HG02885 (cell line): ENCODE measurements at regions not wholly inside any gene's neighbourhood (a gene's known extent, or its start where the extent isn't known, plus 50 kb on each side); places are given as distances from the start of the nearest gene placed in this dataset.

Source experiments
- ATAC-seq: cut with Tn5 transposase; IDR thresholded peaks from one replicate; pipeline ENCODE4 v1.9.1; 2021; ENCODE audit warnings: mild to moderate bottlenecking; ENCODE audit not compliant: unreplicated experiment, poor library complexity

DNA sequence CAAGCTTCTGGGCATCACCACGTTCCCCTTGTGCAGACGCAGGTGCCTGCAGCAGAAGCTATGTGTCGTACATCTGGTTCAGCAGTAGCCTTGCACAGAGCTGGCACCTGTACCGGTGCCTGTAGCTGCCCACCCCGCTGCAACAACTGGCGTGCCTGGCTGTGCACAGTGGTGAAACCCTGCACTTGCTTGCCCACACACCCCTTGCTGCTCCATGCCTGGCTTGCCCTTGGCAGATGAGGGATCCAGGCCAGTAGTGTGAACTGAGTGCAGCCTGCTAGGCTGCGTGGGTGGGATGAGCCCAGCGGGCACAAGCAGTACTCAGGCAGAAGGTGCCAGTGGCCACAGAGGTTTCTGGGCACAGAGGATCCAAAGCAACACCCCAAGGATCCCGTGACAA, 528.4 kb downstream of the PPARGC1A start:
- no peak for ATAC-seq

DNA sequence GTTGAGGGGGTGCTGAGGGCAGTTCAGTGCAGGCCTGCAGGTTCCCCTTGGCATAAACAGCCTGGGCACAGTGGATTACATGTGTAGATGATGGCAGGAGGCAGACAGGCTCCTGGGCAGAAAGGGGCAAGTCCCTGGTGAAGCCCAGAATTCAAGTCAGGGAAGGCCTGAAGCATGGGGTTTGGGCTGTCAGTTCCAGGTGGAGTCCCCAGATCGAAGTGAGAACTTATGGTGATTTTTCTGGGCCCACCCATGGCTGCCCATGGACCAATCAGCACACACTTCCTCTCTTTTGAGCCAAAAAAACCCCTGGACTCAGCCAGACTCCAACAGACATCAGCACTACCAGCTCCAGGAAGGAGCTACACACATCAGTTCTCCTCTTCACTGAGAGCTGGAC, 529.1 kb downstream of the PPARGC1A start:
- no peak for ATAC-seq

- no peak for ATAC-seq
Observed at GRCh38 chr4:23355258-23355657, 534.6 kb downstream of the PPARGC1A start.

DNA sequence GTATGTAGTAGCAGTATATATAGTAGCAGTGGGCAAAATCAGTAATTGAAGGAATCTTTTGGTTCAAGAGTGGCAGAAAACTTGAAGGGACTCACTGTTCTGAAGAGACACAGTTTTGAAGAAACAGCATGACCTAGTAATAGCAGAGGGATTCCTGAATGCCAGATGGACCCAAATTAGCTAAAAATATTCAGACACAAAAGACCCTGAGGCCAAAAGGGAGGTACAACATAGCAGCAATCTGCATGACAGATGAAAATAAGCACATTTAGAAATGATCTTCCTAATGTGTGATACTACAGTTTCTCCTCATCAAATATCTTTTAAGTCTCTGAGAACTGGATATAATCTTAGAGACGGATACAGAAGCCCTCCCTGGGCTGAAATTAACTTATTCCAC, 536.6 kb downstream of the PPARGC1A start:
- no peak for ATAC-seq

- ATAC-seq, result peak; percentile 69
Observed at GRCh38 chr4:23348789-23349498, 540.9 kb downstream of the PPARGC1A start.

GRCh38 chr4:23337292-23337691, 552.6 kb downstream of the PPARGC1A start:
- ATAC-seq, result no peak

GRCh38 chr4:23333946-23334878, 555.6 kb downstream of the PPARGC1A start:
- ATAC-seq, result peak; percentile 83

DNA sequence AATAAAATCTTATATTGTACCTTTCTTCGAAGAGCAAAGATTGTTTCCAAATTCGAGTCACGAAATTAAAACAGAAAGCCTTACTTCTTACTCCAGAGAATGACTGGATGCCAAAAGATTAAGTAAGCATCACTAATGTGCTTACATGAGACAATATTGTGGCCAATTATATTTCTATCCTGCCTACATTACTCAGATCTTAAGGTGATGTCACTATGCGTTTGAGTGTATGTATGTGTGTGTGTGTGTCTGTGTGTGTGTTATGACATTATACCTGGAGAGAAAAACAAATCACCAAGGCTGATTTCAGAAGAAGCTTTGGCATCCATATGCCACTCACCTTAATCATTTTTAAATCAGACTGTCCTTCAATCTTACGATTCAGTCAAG, 556.3 kb downstream of the PPARGC1A start:
- ATAC-seq, result no peak

GRCh38 chr4:23332313-23332712, 557.5 kb downstream of the PPARGC1A start:
- no peak for ATAC-seq

GRCh38 chr4:23327120-23327519, 562.7 kb downstream of the PPARGC1A start:
- ATAC-seq, result no peak

DNA sequence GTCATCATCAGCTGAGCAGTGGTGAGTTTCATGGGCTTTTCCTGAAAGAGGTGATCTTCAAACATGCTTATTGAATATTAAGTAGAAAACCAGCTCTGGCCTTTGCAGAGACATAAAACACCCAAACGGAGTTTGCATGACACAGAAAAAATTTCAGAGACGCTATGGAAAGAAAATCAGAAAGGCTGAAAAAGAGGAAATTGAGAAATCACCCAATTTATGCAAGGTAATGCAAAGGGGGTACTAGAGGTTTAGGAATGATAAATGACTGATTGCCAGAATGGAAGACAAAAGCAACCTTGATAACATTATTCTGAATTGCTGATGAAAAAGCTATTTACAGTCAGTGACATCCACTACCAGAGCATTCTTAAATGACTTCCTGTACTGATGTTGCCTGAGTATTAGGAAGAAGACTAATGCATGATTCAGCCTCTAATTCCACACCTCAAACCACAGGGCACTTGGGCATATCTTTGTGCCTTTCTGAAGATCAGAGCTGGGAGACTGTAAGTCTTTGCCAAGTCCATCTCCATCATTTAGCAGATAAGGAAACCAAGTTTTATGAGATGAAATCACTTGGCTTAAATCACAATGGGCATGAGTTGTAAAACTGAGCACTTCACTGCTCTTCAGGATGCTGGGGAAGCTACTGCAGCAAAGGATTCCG, 565.7 kb downstream of the PPARGC1A start:
- no peak for ATAC-seq

- ATAC-seq, result no peak
Observed at GRCh38 chr4:23323436-23323835, 566.4 kb downstream of the PPARGC1A start.

GRCh38 chr4:23322732-23323131, 567.1 kb downstream of the PPARGC1A start:
- no peak for ATAC-seq

DNA sequence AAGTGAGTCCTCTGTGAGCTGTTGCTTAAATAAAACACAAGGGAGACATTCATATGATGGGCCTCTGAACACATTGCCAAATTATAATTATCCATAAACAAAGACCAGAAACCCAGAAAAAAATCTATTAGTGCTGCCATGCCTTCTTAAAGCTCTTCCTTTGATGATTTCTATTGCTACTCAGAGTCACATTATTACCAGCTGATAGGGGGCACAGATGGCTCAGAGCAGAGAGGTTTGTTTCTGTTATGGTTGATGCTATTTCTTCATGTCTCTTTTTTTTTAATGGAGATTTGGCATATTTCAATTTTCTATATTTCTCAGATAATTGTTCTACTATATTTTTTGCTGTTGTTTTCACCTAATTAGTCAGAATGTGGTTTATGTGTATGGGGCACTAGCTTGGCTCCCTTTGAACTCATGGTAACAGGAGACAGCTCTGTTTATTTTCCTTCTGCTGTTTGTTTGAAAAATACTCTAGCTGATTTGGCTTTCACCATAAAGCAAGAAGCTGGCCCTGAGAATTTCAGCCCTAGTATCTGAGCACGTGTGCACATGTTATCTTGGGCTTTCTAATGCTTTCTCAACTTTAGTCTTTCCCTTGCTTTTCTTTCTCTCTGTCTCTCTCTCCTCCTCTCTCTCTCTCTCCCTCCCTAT, 568.8 kb downstream of the PPARGC1A start:
- no peak for ATAC-seq

DNA sequence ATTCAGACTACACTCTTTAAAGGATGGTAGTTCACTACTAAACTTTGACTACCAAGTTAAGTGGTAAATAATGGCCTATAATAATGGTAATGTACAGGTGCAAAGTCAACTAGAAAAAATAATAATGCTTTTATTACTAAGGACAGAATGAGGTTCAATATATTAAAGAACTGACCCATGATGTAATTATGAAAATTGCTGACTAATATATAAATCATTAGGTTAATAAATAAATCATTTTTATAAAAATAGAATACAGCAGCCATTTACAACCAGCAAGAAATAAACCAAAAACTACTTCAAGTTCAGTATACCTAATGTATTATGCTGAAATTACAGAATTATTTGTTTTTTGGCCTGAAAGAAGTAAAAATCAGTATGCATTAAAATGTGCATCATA, 577.2 kb downstream of the PPARGC1A start:
- ATAC-seq, result no peak

GRCh38 chr4:23311983-23312382, 577.9 kb downstream of the PPARGC1A start:
- no peak for ATAC-seq

DNA sequence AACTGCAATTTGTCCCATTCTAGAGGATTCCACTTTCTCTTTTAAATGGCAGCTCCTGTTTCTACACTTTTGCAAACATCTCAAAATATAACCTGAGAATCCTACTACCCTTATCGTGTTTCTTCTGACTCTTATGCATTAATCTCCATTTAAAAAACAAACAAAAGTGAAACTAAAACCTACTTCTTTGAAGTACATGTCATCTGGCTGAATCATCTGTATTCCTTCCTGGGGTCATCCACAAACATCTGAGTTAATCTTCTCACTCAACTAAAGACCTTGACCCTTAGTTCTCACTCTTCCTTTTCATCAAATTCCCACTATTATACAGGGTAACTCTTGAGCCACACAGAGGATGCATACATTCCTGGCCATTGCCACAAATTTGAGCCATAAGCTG, 584.8 kb downstream of the PPARGC1A start:
- ATAC-seq, result no peak

- no peak for ATAC-seq
Observed at GRCh38 chr4:23298371-23298770, 591.5 kb downstream of the PPARGC1A start.

- ATAC-seq, result no peak
Observed at GRCh38 chr4:23297327-23297726, 592.5 kb downstream of the PPARGC1A start.

DNA sequence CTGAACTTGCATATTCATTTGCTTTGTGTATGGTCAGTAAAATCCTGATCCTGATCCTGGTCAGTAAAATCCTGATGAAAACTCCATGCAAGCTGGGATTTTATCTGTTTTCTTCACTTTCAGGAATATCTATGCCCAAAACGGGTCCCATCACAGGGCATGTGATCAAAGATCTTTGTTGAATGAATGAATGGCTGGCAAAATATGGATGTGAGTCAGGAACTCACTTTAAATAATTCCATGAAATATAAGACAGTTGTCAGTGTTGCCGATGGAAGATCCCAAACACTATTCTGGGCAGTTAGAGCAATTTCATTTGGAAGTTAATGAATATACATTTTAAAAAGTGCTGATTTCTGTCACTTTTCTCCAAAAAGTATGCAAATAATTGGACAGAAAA, 598.4 kb downstream of the GBA3 start:
- no peak for ATAC-seq

DNA sequence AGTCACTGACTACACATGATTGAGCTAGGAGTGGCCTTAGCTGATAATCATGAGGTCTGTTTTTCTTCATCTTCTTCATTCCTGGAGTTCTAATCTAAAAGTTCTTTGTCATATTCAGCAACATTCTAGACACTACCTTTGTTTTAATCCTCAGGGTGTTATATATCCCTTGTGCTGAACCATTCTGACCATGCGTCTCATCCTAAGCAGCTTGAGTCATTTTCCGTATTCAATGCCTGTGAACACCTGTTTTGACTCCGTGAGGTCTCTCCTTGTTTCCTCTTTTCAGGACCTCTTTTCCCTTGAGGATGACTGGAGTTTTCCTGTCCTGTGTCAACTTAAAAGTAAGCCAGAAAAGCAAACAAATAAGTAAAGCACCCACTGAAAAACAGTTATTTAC, 597.9 kb downstream of the GBA3 start:
- ATAC-seq, result no peak
